ENCODE measurements at regions not wholly inside any gene's neighbourhood (a gene's known extent, or its start where the extent isn't known, plus 50 kb on each side); places are given as distances from the start of the nearest gene placed in this dataset.

DNA sequence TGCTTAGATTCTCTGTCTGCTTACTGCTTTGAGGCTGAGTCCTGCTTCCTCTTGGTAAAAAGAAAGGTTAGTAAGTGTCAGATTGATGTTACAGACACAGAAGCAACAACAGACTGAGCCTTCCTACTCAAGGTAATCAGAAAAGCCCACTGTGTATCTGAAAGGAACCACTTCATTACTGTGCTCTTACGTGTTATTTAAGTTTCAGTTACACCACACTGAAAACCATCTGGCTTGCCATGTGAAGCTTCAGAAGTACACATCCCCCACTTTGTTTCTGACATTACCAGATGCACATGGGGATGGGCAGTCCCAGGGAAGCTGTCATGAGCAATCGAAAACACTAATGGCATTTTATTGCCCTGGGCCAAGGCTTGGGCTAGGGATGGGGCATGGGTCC lies 1290.1 kb downstream of the AACS start:
- Histone ChIP-seq H3K4me2 (ENCODE audit: low read depth, low read length, poor library complexity, severe bottlenecking) (no peak overlapping the region), H3K9me3 (ENCODE audit: low read length) (peaks cover 6% of the 10 kb centered on the region; the same call in 1 of the 2 replicates), H3K79me2 (ENCODE audit: low read length) (no peaks in the 10 kb centered on the region), H3K36me3 (ENCODE audit: insufficient read depth, low read length) (no peaks in the 10 kb centered on the region), H3K9me2 (replicated peaks; ENCODE audit: insufficient read depth, low read length) (no peaks in the 10 kb centered on the region), H3K27me3 (ENCODE audit: low read length) (no peaks in the 10 kb centered on the region), H3K4me3 (ENCODE audit: low read length) (no peak overlapping the region), H3K27ac (ENCODE audit: low read length) (no peak overlapping the region), H3K9ac (ENCODE audit: low read length) (no peak overlapping the region), H2AFZ (ENCODE audit: low read length) (no peak overlapping the region), H3K4me1 (ENCODE audit: low read length) (no peaks in the 10 kb centered on the region), H4K20me1 (ENCODE audit: insufficient read depth, low read depth, low read length) (no peaks in the 10 kb centered on the region)
- no peak for DNase-seq

- no peak overlapping the region for H3K9ac ChIP-seq (ENCODE audit: low read length)
- H3K79me2 ChIP-seq (ENCODE audit: low read length): no peaks in the 10 kb centered on the region
- H3K9me2 ChIP-seq (replicated peaks; ENCODE audit: insufficient read depth, low read length): no peaks in the 10 kb centered on the region
- no peak overlapping the region for H3K27ac ChIP-seq (ENCODE audit: low read length)
- H3K27me3 ChIP-seq (ENCODE audit: low read length): no peaks in the 10 kb centered on the region
- no peak for DNase-seq
- H3K4me1 ChIP-seq (ENCODE audit: low read length): no peaks in the 10 kb centered on the region
- no peaks in the 10 kb centered on the region for H3K36me3 ChIP-seq (ENCODE audit: insufficient read depth, low read length)
- no peak overlapping the region for H3K4me3 ChIP-seq (ENCODE audit: low read length)
- no peaks in the 10 kb centered on the region for H4K20me1 ChIP-seq (ENCODE audit: insufficient read depth, low read depth, low read length)
- H3K4me2 ChIP-seq (ENCODE audit: low read depth, low read length, poor library complexity, severe bottlenecking): no peak overlapping the region
- H3K9me3 ChIP-seq (ENCODE audit: low read length): peaks cover 3% of the 10 kb centered on the region
- H2AFZ ChIP-seq (ENCODE audit: low read length): no peak overlapping the region
Observed at GRCh38 chr12:126358806-126359205, 1293.6 kb downstream of the AACS start.

- Histone ChIP-seq H3K4me3 (ENCODE audit: low read length) (no peak overlapping the region), H3K27ac (ENCODE audit: low read length) (no peak overlapping the region), H3K27me3 (ENCODE audit: low read length) (no peaks in the 10 kb centered on the region), H3K36me3 (ENCODE audit: insufficient read depth, low read length) (no peaks in the 10 kb centered on the region), H3K4me1 (ENCODE audit: low read length) (no peaks in the 10 kb centered on the region), H2AFZ (ENCODE audit: low read length) (no peak overlapping the region), H3K9me3 (ENCODE audit: low read length) (peaks cover 3% of the 10 kb centered on the region), H3K9me2 (replicated peaks; ENCODE audit: insufficient read depth, low read length) (no peaks in the 10 kb centered on the region), H4K20me1 (ENCODE audit: insufficient read depth, low read depth, low read length) (no peaks in the 10 kb centered on the region), H3K4me2 (ENCODE audit: low read depth, low read length, poor library complexity, severe bottlenecking) (no peak overlapping the region), H3K79me2 (ENCODE audit: low read length) (no peaks in the 10 kb centered on the region), H3K9ac (ENCODE audit: low read length) (no peak overlapping the region)
- DNase-seq: no peak
Observed at GRCh38 chr12:126359216-126359615, 1294.0 kb downstream of the AACS start.

- Histone ChIP-seq H3K27ac (ENCODE audit: low read length) (no peak overlapping the region), H2AFZ (ENCODE audit: low read length) (no peak overlapping the region), H4K20me1 (ENCODE audit: insufficient read depth, low read depth, low read length) (no peaks in the 10 kb centered on the region), H3K27me3 (ENCODE audit: low read length) (no peaks in the 10 kb centered on the region), H3K9ac (ENCODE audit: low read length) (no peak overlapping the region), H3K4me2 (ENCODE audit: low read depth, low read length, poor library complexity, severe bottlenecking) (no peak overlapping the region), H3K4me1 (ENCODE audit: low read length) (no peaks in the 10 kb centered on the region), H3K36me3 (ENCODE audit: insufficient read depth, low read length) (no peaks in the 10 kb centered on the region), H3K79me2 (ENCODE audit: low read length) (no peaks in the 10 kb centered on the region), H3K9me2 (replicated peaks; ENCODE audit: insufficient read depth, low read length) (no peaks in the 10 kb centered on the region), H3K4me3 (ENCODE audit: low read length) (no peak overlapping the region), H3K9me3 (ENCODE audit: low read length) (peaks cover 17% of the 10 kb centered on the region)
- DNase-seq: no peak
Observed at GRCh38 chr12:126361804-126362203, 1296.6 kb downstream of the AACS start.

DNA sequence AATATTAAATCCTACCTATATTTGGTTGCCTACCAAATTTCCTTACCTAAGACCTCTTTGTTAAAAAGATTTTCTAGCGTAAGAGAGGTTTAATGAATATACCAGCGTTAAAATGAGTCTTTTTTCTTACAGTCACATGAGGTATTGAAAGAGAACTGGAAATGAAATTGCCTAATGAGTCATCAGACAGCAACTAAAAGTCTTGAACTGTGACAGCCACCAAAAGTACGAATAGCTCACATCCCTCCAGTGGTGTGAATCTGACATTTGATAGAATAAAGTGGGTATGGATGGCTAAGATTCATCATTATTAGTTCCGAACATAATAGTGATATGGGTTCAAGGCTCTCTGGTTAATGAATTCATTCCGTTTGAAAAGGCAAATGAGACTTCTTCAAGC lies 1297.3 kb downstream of the AACS start:
- H2AFZ ChIP-seq (ENCODE audit: low read length): no peak overlapping the region
- no peak overlapping the region for H3K27ac ChIP-seq (ENCODE audit: low read length)
- H4K20me1 ChIP-seq (ENCODE audit: insufficient read depth, low read depth, low read length): no peaks in the 10 kb centered on the region
- no peaks in the 10 kb centered on the region for H3K27me3 ChIP-seq (ENCODE audit: low read length)
- H3K79me2 ChIP-seq (ENCODE audit: low read length): no peaks in the 10 kb centered on the region
- H3K9ac ChIP-seq (ENCODE audit: low read length): no peak overlapping the region
- no peaks in the 10 kb centered on the region for H3K36me3 ChIP-seq (ENCODE audit: insufficient read depth, low read length)
- no peak for DNase-seq
- H3K4me1 ChIP-seq (ENCODE audit: low read length): no peaks in the 10 kb centered on the region
- H3K4me3 ChIP-seq (ENCODE audit: low read length): no peak overlapping the region
- H3K9me2 ChIP-seq (replicated peaks; ENCODE audit: insufficient read depth, low read length): no peaks in the 10 kb centered on the region
- H3K9me3 ChIP-seq (ENCODE audit: low read length): peaks cover 24% of the 10 kb centered on the region
- no peak overlapping the region for H3K4me2 ChIP-seq (ENCODE audit: low read depth, low read length, poor library complexity, severe bottlenecking)

GRCh38 chr12:126362964-126363363 lies 1297.7 kb downstream of the AACS start:
- Histone ChIP-seq H3K9me3 (ENCODE audit: low read length) (peaks cover 25% of the 10 kb centered on the region), H3K9me2 (replicated peaks; ENCODE audit: insufficient read depth, low read length) (no peaks in the 10 kb centered on the region), H3K27ac (ENCODE audit: low read length) (no peak overlapping the region)

DNA sequence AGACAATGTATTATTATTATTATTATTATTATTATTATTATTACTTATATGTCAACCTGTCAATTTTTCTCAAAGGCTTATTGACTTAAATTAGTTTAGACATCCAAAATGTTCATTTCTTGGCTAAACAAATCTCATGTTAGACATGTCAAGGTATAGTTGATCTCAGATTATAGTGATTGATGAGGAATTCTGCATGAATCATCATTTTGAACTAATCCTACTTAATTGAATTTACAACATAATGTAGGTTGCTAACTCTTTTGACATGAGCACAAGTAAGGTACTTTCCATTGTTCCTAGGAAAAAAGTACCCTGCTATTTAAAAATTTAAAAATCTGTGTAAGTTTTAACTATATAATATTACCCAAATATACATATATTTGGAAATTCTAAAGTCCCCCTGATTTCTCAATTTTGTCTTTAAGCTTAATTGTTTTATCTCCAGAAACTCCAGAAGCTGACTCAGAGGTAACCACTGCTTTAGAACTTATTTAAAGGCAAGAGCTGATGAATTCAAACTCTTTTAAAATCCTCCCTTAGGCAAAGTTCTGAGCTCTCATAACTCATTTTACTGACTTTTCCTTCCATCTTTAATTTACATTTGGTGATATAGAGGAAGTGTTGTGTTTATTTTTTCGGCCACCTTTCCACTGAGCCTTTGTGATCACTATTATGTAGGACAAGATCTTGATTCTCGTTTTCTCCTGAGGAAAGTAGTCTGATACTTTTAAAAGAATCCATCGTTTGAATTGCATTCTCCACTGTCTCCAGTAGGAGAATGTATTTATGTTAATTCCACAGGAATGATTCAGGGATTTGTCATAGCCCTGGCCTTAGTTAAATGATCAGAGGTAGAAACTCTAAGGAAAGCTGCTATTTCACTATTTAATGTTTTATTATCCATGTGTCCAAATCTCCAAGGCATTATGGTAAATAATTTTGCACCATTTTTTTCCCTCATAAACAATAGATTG lies 1304.5 kb downstream of the AACS start:
- Histone ChIP-seq H4K20me1 (ENCODE audit: insufficient read depth, low read depth, low read length) (no peaks in the 10 kb centered on the region), H2AFZ (ENCODE audit: low read length) (no peak overlapping the region), H3K27ac (ENCODE audit: low read length) (no peak overlapping the region), H3K4me1 (ENCODE audit: low read length) (no peaks in the 10 kb centered on the region), H3K9me3 (ENCODE audit: low read length) (peaks cover 22% of the 10 kb centered on the region), H3K27me3 (ENCODE audit: low read length) (no peaks in the 10 kb centered on the region), H3K79me2 (ENCODE audit: low read length) (no peaks in the 10 kb centered on the region), H3K9me2 (replicated peaks; ENCODE audit: insufficient read depth, low read length) (no peaks in the 10 kb centered on the region), H3K4me2 (ENCODE audit: low read depth, low read length, poor library complexity, severe bottlenecking) (no peak overlapping the region), H3K36me3 (ENCODE audit: insufficient read depth, low read length) (no peaks in the 10 kb centered on the region), H3K4me3 (ENCODE audit: low read length) (no peak overlapping the region), H3K9ac (ENCODE audit: low read length) (no peak overlapping the region)
- no peak for DNase-seq

More at GRCh38 chr12:126362964-126363363, 1297.7 kb downstream of the AACS start:
- DNase-seq: no peak
- no peaks in the 10 kb centered on the region for H3K36me3 ChIP-seq (ENCODE audit: insufficient read depth, low read length)
- H3K4me3 ChIP-seq (ENCODE audit: low read length): no peak overlapping the region
- no peaks in the 10 kb centered on the region for H3K4me1 ChIP-seq (ENCODE audit: low read length)
- H3K27me3 ChIP-seq (ENCODE audit: low read length): no peaks in the 10 kb centered on the region
- H2AFZ ChIP-seq (ENCODE audit: low read length): no peak overlapping the region
- no peaks in the 10 kb centered on the region for H3K79me2 ChIP-seq (ENCODE audit: low read length)
- H3K4me2 ChIP-seq (ENCODE audit: low read depth, low read length, poor library complexity, severe bottlenecking): no peak overlapping the region
- no peaks in the 10 kb centered on the region for H4K20me1 ChIP-seq (ENCODE audit: insufficient read depth, low read depth, low read length)
- no peak overlapping the region for H3K9ac ChIP-seq (ENCODE audit: low read length)

- peaks cover 5% of the 10 kb centered on the region; the same call in 1 of the 2 replicates for H3K9me3 ChIP-seq (ENCODE audit: low read length)
- no peak overlapping the region for H3K4me2 ChIP-seq (ENCODE audit: low read depth, low read length, poor library complexity, severe bottlenecking)
- no peaks in the 10 kb centered on the region for H3K27me3 ChIP-seq (ENCODE audit: low read length)
- H3K4me3 ChIP-seq (ENCODE audit: low read length): no peak overlapping the region
- H3K36me3 ChIP-seq (ENCODE audit: insufficient read depth, low read length): no peaks in the 10 kb centered on the region
- no peaks in the 10 kb centered on the region for H4K20me1 ChIP-seq (ENCODE audit: insufficient read depth, low read depth, low read length)
- no peak overlapping the region for H3K27ac ChIP-seq (ENCODE audit: low read length)
- DNase-seq: no peak
- H3K9ac ChIP-seq (ENCODE audit: low read length): no peak overlapping the region
- H3K4me1 ChIP-seq (ENCODE audit: low read length): no peaks in the 10 kb centered on the region
- no peak overlapping the region for H2AFZ ChIP-seq (ENCODE audit: low read length)
- no peaks in the 10 kb centered on the region for H3K9me2 ChIP-seq (replicated peaks; ENCODE audit: insufficient read depth, low read length)
- no peaks in the 10 kb centered on the region for H3K79me2 ChIP-seq (ENCODE audit: low read length)
Observed at GRCh38 chr12:126383506-126383905, 1318.3 kb downstream of the AACS start.
